GM23338 (cell line): ENCODE measurements at regions not wholly inside any gene's neighbourhood (a gene's known extent, or its start where the extent isn't known, plus 50 kb on each side); places are given as distances from the start of the nearest gene placed in this dataset.

Source experiments
- ATAC-seq: fragments of 200-7000 bp; cut with Tn5 transposase; 3 replicates; pipeline ENCODE4 v1.9.1; 2020
- DNase-seq: peaks from one replicate; pipeline ENCODE4 v3.0.0-alpha.2; 2015; ENCODE audit warnings: low spot score
- H2AFZ ChIP-seq: fragments of 200-600 bp; sonication (generic); 2 replicates; pipeline ENCODE4 v1.8.0; 2016; ENCODE audit warnings: antibody characterized with exemption, mild to moderate bottlenecking, moderate library complexity
- H3F3A ChIP-seq: fragments of 200-600 bp; sonication (generic); replicated peaks from 2 replicates; pipeline ENCODE4 v1.8.0; 2017; ENCODE audit warnings: antibody characterized with exemption, mixed run types, low read depth
- H3K27ac ChIP-seq: fragments of 200-600 bp; sonication (generic); 2 replicates; pipeline ENCODE4 v1.6.1; 2016; ENCODE audit warnings: low read depth
- H3K27me3 ChIP-seq: fragments of 200-600 bp; sonication (generic); 2 replicates; pipeline ENCODE4 v1.8.0; 2016; ENCODE audit warnings: mild to moderate bottlenecking, mixed run types, moderate library complexity; ENCODE audit not compliant: insufficient read depth
- H3K36me3 ChIP-seq: fragments of 200-600 bp; sonication (generic); 2 replicates; pipeline ENCODE4 v1.8.0; 2016; ENCODE audit warnings: mild to moderate bottlenecking; ENCODE audit not compliant: insufficient read depth
- H3K4me1 ChIP-seq: fragments of 200-600 bp; sonication (generic); 2 replicates; pipeline ENCODE4 v1.8.0; 2016; ENCODE audit warnings: mild to moderate bottlenecking, moderate library complexity; ENCODE audit not compliant: insufficient read depth
- H3K4me2 ChIP-seq: fragments of 200-600 bp; sonication (generic); 2 replicates; pipeline ENCODE4 v1.7.1; 2017; ENCODE audit warnings: mixed run types
- H3K4me3 ChIP-seq: fragments of 200-600 bp; sonication (generic); 2 replicates; pipeline ENCODE4 v1.6.1; 2016; ENCODE audit warnings: mixed run types
- H3K79me2 ChIP-seq: fragments of 200-600 bp; sonication (generic); replicated peaks from 2 replicates; pipeline ENCODE4 v1.8.0; 2017; ENCODE audit warnings: mild to moderate bottlenecking; ENCODE audit not compliant: insufficient read depth
- H3K9me2 ChIP-seq: fragments of 200-600 bp; sonication (generic); 2 replicates; pipeline ENCODE4 v1.8.0; 2017; ENCODE audit not compliant: insufficient read depth
- H4K20me1 ChIP-seq: fragments of 200-600 bp; sonication (generic); replicated peaks from 2 replicates; pipeline ENCODE4 v1.8.0; 2017; ENCODE audit warnings: mild to moderate bottlenecking; ENCODE audit not compliant: insufficient read depth
- H3K27ac Mint-ChIP-seq: 2 replicates; pipeline ENCODE4 v1.8.0; 2020; ENCODE audit warnings: inconsistent platforms, mild to moderate bottlenecking, moderate library complexity, mixed read lengths
- H3K27me3 Mint-ChIP-seq: 3 replicates; pipeline ENCODE4 v1.8.0; 2022; ENCODE audit warnings: low read depth, mild to moderate bottlenecking, moderate library complexity, mixed read lengths, inconsistent platforms; ENCODE audit not compliant: insufficient read depth, poor library complexity
- H3K36me3 Mint-ChIP-seq: 3 replicates; pipeline ENCODE4 v1.8.0; 2021; ENCODE audit warnings: low read depth, mild to moderate bottlenecking, inconsistent platforms, moderate library complexity, mixed read lengths
- H3K4me1 Mint-ChIP-seq: 3 replicates; pipeline ENCODE4 v1.8.0; 2020; ENCODE audit warnings: mild to moderate bottlenecking, inconsistent platforms, mixed read lengths
- H3K4me3 Mint-ChIP-seq: 3 replicates; pipeline ENCODE4 v1.8.0; 2021; ENCODE audit warnings: moderate library complexity, mild to moderate bottlenecking, inconsistent platforms, mixed read lengths
- H3K9me3 Mint-ChIP-seq: 3 replicates; pipeline ENCODE4 v1.8.0; 2020; ENCODE audit warnings: moderate library complexity, mild to moderate bottlenecking, inconsistent platforms, mixed read lengths
- CREB1 ChIP-seq: fragments of 250-450 bp; sonication (Bioruptor Pico); IDR thresholded peaks from 2 replicates; pipeline ENCODE4 v1.5.0; 2020; ENCODE audit warnings: low read depth, mild to moderate bottlenecking, moderate library complexity
- EZH2 ChIP-seq: fragments of 200-600 bp; sonication (generic); IDR thresholded peaks from one replicate; pipeline ENCODE4 v1.8.0; 2017; ENCODE audit warnings: antibody characterized with exemption, mild to moderate bottlenecking, low read depth; ENCODE audit not compliant: unreplicated experiment
- EZH2phosphoT487 ChIP-seq: fragments of 200-600 bp; sonication (generic); IDR thresholded peaks from one replicate; pipeline ENCODE4 v1.8.1; 2018; ENCODE audit warnings: antibody characterized with exemption; ENCODE audit not compliant: unreplicated experiment
- JUNB ChIP-seq: IDR thresholded peaks from one replicate; pipeline ENCODE4 v1.6.1; 2016; ENCODE audit warnings: antibody characterized with exemption; ENCODE audit not compliant: unreplicated experiment
- NANOG ChIP-seq: IDR thresholded peaks from 2 replicates; pipeline ENCODE4 v1.6.1; 2016; ENCODE audit warnings: antibody characterized with exemption, borderline replicate concordance
- POLR2AphosphoS5 ChIP-seq: IDR thresholded peaks from 2 replicates; pipeline ENCODE4 v1.6.1; 2016; ENCODE audit warnings: antibody characterized with exemption, low read depth
- STAT1 ChIP-seq: IDR thresholded peaks from one replicate; pipeline ENCODE4 v1.6.1; 2016; ENCODE audit warnings: antibody characterized with exemption; ENCODE audit not compliant: unreplicated experiment
- ZNF114 ChIP-seq: fragments of 250-450 bp; sonication (Bioruptor Pico); IDR thresholded peaks from 2 replicates; pipeline ENCODE4 v1.5.0; 2020; ENCODE audit warnings: mild to moderate bottlenecking, moderate library complexity
- ZNF331 ChIP-seq: fragments of 250-450 bp; sonication (Bioruptor Pico); IDR thresholded peaks from 2 replicates; pipeline ENCODE4 v1.5.0; 2020; ENCODE audit warnings: low read depth, mild to moderate bottlenecking, moderate library complexity
- ZNF462 ChIP-seq: fragments of 250-450 bp; sonication (Bioruptor Pico); IDR thresholded peaks from 2 replicates; pipeline ENCODE4 v1.5.0; 2020; ENCODE audit warnings: mild to moderate bottlenecking, moderate library complexity
- TF ChIP-seq, protein P1 (sequence below): IDR thresholded peaks from 2 replicates; pipeline ENCODE4 v1.6.1; 2016; ENCODE audit warnings: antibody characterized with exemption
- TF ChIP-seq, protein P2 (sequence below): IDR thresholded peaks from one replicate; pipeline ENCODE4 v1.6.1; 2018; ENCODE audit warnings: antibody characterized with exemption; ENCODE audit not compliant: unreplicated experiment

- TF ChIP-seq STAT1 (no peak), EZH2 (no peak), EZH2phosphoT487 (no peak), NANOG (no peak)
- Mint-ChIP-seq H3K36me3 (no peaks in the 10 kb centered on the region), H3K4me1 (peaks cover 7% of the 10 kb centered on the region), H3K27ac (no peak overlapping the region), H3K9me3 (peaks cover under 1% of the 10 kb centered on the region; the same call in 1 of the 3 replicates), H3K27me3 (no peaks in the 10 kb centered on the region), H3K4me3 (no peak overlapping the region)
- H3K9me2 ChIP-seq: no peaks in the 10 kb centered on the region; the same call in 1 of the 2 replicates
- ATAC-seq (no peak), DNase-seq (no peak)
- H2AFZ ChIP-seq: peak overlapping the region; percentile 78; the same call in 1 of the 2 replicates
- H3K27me3 ChIP-seq: no peaks in the 10 kb centered on the region
- no peaks in the 10 kb centered on the region for H3K36me3 ChIP-seq
- peaks cover 4% of the 10 kb centered on the region; the same call in 1 of the 2 replicates for H3K4me1 ChIP-seq
- H4K20me1 ChIP-seq: no peaks in the 10 kb centered on the region
- H3K4me3 ChIP-seq: no peak overlapping the region
- no peaks in the 10 kb centered on the region for H3F3A ChIP-seq
- H3K27ac ChIP-seq: no peak overlapping the region
- H3K79me2 ChIP-seq: no peaks in the 10 kb centered on the region
- H3K4me2 ChIP-seq: no peak overlapping the region
These were observed 538.3 kb downstream of the NPIPA7 start for GRCh38 chr16:16917191-16917785.

- Mint-ChIP-seq H3K9me3 (no peaks in the 10 kb centered on the region), H3K4me3 (no peak overlapping the region), H3K4me1 (peaks cover 7% of the 10 kb centered on the region), H3K36me3 (no peaks in the 10 kb centered on the region), H3K27ac (no peak overlapping the region), H3K27me3 (no peaks in the 10 kb centered on the region)
- H3K27me3 ChIP-seq: no peaks in the 10 kb centered on the region
- H3F3A ChIP-seq: no peaks in the 10 kb centered on the region
- H3K9me2 ChIP-seq: peaks cover 5% of the 10 kb centered on the region; the same call in 1 of the 2 replicates
- H3K27ac ChIP-seq: no peak overlapping the region
- no peak overlapping the region for H2AFZ ChIP-seq
- no peak overlapping the region for H3K4me3 ChIP-seq
- no peaks in the 10 kb centered on the region for H4K20me1 ChIP-seq
- no peaks in the 10 kb centered on the region for H3K79me2 ChIP-seq
- no peak overlapping the region for H3K4me2 ChIP-seq
- no peaks in the 10 kb centered on the region for H3K36me3 ChIP-seq
- no peak for ATAC-seq
- DNase-seq: no peak
- H3K4me1 ChIP-seq: peaks cover 4% of the 10 kb centered on the region; the same call in 1 of the 2 replicates
- no peak for TF ChIP-seq JUNB
- TF ChIP-seq, protein P1, sequence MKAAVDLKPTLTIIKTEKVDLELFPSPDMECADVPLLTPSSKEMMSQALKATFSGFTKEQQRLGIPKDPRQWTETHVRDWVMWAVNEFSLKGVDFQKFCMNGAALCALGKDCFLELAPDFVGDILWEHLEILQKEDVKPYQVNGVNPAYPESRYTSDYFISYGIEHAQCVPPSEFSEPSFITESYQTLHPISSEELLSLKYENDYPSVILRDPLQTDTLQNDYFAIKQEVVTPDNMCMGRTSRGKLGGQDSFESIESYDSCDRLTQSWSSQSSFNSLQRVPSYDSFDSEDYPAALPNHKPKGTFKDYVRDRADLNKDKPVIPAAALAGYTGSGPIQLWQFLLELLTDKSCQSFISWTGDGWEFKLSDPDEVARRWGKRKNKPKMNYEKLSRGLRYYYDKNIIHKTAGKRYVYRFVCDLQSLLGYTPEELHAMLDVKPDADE: no peak
- TF ChIP-seq POLR2AphosphoS5: no peak
- TF ChIP-seq ZNF331 (CRISPR knock-in tag): no peak
- no peak for TF ChIP-seq ZNF114 (CRISPR knock-in tag)
- no peak for TF ChIP-seq EZH2phosphoT487
- TF ChIP-seq, protein P2, sequence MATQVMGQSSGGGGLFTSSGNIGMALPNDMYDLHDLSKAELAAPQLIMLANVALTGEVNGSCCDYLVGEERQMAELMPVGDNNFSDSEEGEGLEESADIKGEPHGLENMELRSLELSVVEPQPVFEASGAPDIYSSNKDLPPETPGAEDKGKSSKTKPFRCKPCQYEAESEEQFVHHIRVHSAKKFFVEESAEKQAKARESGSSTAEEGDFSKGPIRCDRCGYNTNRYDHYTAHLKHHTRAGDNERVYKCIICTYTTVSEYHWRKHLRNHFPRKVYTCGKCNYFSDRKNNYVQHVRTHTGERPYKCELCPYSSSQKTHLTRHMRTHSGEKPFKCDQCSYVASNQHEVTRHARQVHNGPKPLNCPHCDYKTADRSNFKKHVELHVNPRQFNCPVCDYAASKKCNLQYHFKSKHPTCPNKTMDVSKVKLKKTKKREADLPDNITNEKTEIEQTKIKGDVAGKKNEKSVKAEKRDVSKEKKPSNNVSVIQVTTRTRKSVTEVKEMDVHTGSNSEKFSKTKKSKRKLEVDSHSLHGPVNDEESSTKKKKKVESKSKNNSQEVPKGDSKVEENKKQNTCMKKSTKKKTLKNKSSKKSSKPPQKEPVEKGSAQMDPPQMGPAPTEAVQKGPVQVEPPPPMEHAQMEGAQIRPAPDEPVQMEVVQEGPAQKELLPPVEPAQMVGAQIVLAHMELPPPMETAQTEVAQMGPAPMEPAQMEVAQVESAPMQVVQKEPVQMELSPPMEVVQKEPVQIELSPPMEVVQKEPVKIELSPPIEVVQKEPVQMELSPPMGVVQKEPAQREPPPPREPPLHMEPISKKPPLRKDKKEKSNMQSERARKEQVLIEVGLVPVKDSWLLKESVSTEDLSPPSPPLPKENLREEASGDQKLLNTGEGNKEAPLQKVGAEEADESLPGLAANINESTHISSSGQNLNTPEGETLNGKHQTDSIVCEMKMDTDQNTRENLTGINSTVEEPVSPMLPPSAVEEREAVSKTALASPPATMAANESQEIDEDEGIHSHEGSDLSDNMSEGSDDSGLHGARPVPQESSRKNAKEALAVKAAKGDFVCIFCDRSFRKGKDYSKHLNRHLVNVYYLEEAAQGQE: no peak
- TF ChIP-seq CREB1 (CRISPR knock-in tag): no peak
- TF ChIP-seq ZNF462 (CRISPR knock-in tag): no peak
These were observed 544.5 kb downstream of the NPIPA7 start for GRCh38 chr16:16923479-16923878.
